ENCODE measurements at regions not wholly inside any gene's neighbourhood (a gene's known extent, or its start where the extent isn't known, plus 50 kb on each side); places are given as distances from the start of the nearest gene placed in this dataset.

GRCh38 chr9:91146391-91147019, 215.2 kb downstream of the AUH start:
- H3K36me3 ChIP-seq (ENCODE audit: control insufficient read depth, insufficient read depth, low read length) = no peaks in the 10 kb centered on the region
- no peak for DNase-seq (ENCODE audit: low read depth)
- H3K4me3 ChIP-seq (ENCODE audit: low read depth, low read length) = no peak overlapping the region
- no peak for TF ChIP-seq CTCF (IDR thresholded peaks at IDR 0.05; ENCODE audit: insufficient read depth, low read depth, low read length)
- H3K27me3 ChIP-seq (ENCODE audit: control insufficient read depth, insufficient read depth, low read length) = no peaks in the 10 kb centered on the region
- ChIA-PET POLR2A (no interaction called here), CTCF (interaction anchor here (0.7 kb wide), 1 partner anchor 108 kb away, joined by 3 read pairs; no protein-coding TSS in a partner anchor)

- H3K27me3 ChIP-seq (ENCODE audit: control insufficient read depth, insufficient read depth, low read length) = no peaks in the 10 kb centered on the region
- TF ChIP-seq CTCF (IDR thresholded peaks at IDR 0.05; ENCODE audit: insufficient read depth, low read depth, low read length) = no peak
- no peak overlapping the region for H3K4me3 ChIP-seq (ENCODE audit: low read depth, low read length)
- ChIA-PET CTCF (interaction anchor here (0.6 kb wide), 1 partner anchor 16 kb away, joined by 3 read pairs; no protein-coding TSS in a partner anchor), POLR2A (no interaction called here)
- no peaks in the 10 kb centered on the region for H3K36me3 ChIP-seq (ENCODE audit: control insufficient read depth, insufficient read depth, low read length)
- no peak for DNase-seq (ENCODE audit: low read depth)
Measured at GRCh38 chr9:91147079-91147708, 214.5 kb downstream of the AUH start.

GRCh38 chr9:91148306-91148705, 213.4 kb downstream of the AUH start:
- Histone ChIP-seq H3K27me3 (ENCODE audit: control insufficient read depth, insufficient read depth, low read length) (no peaks in the 10 kb centered on the region), H3K36me3 (ENCODE audit: control insufficient read depth, insufficient read depth, low read length) (no peaks in the 10 kb centered on the region), H3K4me3 (ENCODE audit: low read depth, low read length) (no peak overlapping the region)
- no peak for TF ChIP-seq CTCF (IDR thresholded peaks at IDR 0.05; ENCODE audit: insufficient read depth, low read depth, low read length)
- CTCF ChIA-PET = interaction anchor here (1.0 kb wide), 1 partner anchor 16 kb away, joined by 3 read pairs; no protein-coding TSS in a partner anchor
- POLR2A ChIA-PET = no interaction called here
- DNase-seq (ENCODE audit: low read depth) = no peak

GRCh38 chr9:91150273-91150997, 211.3 kb downstream of the AUH start:
- H3K4me3 ChIP-seq (ENCODE audit: low read depth, low read length) = no peak overlapping the region
- TF ChIP-seq CTCF (IDR thresholded peaks at IDR 0.05; ENCODE audit: insufficient read depth, low read depth, low read length) = no peak
- POLR2A ChIA-PET = interaction anchor here (0.5 to 0.7 kb wide), 2 partner anchors 14 to 105 kb away, joined by 3 read pairs; no protein-coding TSS in a partner anchor
- no peaks in the 10 kb centered on the region for H3K36me3 ChIP-seq (ENCODE audit: control insufficient read depth, insufficient read depth, low read length)
- DNase-seq (ENCODE audit: low read depth) = no peak
- CTCF ChIA-PET = interaction anchor here (1.1 to 1.8 kb wide), 5 partner anchors 12 to 276 kb away, joined by 3 to 5 read pairs (median 4); partner anchors contain the start of gene NFIL3
- no peaks in the 10 kb centered on the region for H3K27me3 ChIP-seq (ENCODE audit: control insufficient read depth, insufficient read depth, low read length)
